ENCODE measurements at regions not wholly inside any gene's neighbourhood (a gene's known extent, or its start where the extent isn't known, plus 50 kb on each side); places are given as distances from the start of the nearest gene placed in this dataset.

- no peak for TF ChIP-seq EZH2 (IDR thresholded peaks at IDR 0.05)
- no peak for TF ChIP-seq POLR2AphosphoS5 (IDR thresholded peaks at IDR 0.05; ENCODE audit: borderline replicate concordance, low read depth, low read length)
Measured at GRCh38 chr4:141502755-141503154, 133.6 kb upstream of the IL15 start.

Data from SK-N-MC (cell line).